ENCODE measurements at regions not wholly inside any gene's neighbourhood (a gene's known extent, or its start where the extent isn't known, plus 50 kb on each side); places are given as distances from the start of the nearest gene placed in this dataset.

DNA sequence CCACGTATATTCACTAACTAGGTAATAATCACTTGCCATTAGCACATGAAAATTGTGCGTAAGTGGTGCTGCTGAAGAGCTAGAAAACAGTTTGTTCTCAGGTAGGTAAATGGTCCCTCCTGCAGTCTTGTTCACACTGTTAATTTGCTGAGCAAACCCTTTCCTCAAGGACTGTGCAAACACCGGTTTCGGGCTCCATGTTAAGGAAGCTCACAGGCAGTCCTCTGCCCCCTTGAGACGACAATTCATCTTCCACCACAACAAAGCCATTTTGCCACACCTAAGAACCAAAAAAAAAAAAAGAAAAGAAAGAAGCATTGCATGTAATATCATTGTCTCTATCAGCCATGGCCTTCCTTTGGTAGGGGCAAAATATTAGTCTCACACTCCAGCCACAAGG is 193.9 kb downstream of the BCL11A start:
- TF ChIP-seq EP300 (conservative IDR thresholded peaks at IDR 0.05; ENCODE audit: poor library complexity, severe bottlenecking) (no peak), MXI1 (conservative IDR thresholded peaks at IDR 0.05; ENCODE audit: poor library complexity, severe bottlenecking) (no peak), CTCF (IDR thresholded peaks at IDR 0.05; ENCODE audit: poor library complexity, severe bottlenecking) (no peak), RAD21 (conservative IDR thresholded peaks at IDR 0.05) (no peak), EZH2 (IDR thresholded peaks at IDR 0.05; ENCODE audit: borderline replicate concordance, insufficient read depth, low read length, poor library complexity, severe bottlenecking) (no peak)
